ENCODE measurements at regions not wholly inside any gene's neighbourhood (a gene's known extent, or its start where the extent isn't known, plus 50 kb on each side); places are given as distances from the start of the nearest gene placed in this dataset.

DNA sequence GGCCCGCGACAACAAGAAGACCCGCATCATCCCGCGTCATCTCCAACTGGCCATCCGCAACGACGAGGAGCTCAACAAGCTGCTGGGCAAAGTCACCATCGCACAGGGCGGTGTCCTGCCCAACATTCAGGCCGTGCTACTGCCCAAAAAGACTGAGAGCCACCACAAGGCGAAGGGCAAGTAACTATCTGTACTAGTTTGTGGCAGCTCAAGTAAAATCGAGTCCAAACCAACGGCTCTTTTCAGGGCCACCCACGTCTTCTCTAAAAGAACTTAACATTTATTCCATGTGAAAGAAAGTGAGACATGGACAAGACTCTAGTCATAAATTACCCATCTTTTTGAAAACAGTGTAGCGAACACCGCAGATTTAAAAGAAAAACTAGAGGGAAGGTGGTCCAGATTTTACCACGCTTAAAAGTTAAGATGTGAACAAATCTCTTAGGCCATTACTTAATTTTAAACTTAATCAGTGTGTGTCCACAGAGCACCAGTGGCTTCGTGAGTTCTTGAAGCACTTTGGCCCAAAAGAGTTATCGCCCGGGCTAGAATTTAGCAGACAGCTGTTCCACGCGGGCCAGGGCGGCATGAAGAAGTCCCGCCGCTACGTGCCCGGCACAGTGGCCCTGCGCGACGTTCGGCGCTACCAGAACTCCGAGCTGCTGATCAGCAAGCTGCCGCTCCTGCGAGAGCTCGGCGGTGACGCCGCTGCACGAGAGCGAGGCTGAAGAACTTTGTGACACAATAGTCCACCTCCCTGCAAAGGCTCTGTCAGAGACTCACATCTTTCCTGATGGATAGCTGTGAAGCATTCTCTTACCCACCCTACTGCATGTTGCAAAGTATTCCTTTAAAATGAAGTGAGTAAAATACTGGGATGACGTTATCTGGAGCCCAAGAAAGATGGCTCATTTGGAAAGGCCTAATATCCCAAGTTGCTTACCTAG, 113.9 kb upstream of the PRSS16 start:
- in situ Hi-C loops (cut with HindIII; ENCODE audit: low sequenced_read_pairs) = no loop called here
- peak overlapping the region; percentile 65 for H3K4me3 ChIP-seq (ENCODE audit: low read depth, low read length)
- TF ChIP-seq, protein P1, sequence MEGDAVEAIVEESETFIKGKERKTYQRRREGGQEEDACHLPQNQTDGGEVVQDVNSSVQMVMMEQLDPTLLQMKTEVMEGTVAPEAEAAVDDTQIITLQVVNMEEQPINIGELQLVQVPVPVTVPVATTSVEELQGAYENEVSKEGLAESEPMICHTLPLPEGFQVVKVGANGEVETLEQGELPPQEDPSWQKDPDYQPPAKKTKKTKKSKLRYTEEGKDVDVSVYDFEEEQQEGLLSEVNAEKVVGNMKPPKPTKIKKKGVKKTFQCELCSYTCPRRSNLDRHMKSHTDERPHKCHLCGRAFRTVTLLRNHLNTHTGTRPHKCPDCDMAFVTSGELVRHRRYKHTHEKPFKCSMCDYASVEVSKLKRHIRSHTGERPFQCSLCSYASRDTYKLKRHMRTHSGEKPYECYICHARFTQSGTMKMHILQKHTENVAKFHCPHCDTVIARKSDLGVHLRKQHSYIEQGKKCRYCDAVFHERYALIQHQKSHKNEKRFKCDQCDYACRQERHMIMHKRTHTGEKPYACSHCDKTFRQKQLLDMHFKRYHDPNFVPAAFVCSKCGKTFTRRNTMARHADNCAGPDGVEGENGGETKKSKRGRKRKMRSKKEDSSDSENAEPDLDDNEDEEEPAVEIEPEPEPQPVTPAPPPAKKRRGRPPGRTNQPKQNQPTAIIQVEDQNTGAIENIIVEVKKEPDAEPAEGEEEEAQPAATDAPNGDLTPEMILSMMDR (IDR thresholded peaks at IDR 0.05; ENCODE audit: low read depth, low read length) = no peak
- DNase-seq (ENCODE audit: low read depth, low spot score) = peak; percentile 73

DNA sequence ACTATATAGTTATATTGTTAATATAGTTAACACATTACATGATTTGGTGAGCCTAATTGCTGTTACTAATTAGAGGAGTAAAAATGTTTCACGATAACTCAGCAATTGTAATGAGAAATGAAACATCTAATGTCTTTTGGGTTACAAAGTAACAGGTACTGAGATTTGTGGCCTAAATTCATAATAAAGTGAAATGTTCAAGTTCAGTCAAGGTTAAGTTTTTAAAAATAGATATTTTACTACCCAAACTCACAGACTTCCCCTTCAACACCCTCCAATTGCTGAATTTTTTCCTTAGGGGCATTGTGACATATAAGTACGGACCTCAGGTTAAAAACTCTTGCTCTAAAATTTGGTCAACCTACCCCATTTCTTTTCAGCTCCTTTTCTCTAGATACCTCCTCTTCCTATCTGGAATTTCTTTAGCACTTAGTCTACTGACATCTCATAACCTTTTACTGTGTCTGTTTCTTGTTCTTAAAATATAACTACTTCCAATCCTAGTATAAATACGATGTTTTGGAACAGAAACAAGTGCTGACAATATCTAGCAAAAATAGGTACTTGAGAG, 112.3 kb upstream of the PRSS16 start:
- TF ChIP-seq, protein P1 (IDR thresholded peaks at IDR 0.05; ENCODE audit: low read depth, low read length) = no peak
- in situ Hi-C loops (cut with HindIII; ENCODE audit: low sequenced_read_pairs) = no loop called here
- no peak overlapping the region for H3K4me3 ChIP-seq (ENCODE audit: low read depth, low read length)
- no peak for DNase-seq (ENCODE audit: low read depth, low spot score)

DNA sequence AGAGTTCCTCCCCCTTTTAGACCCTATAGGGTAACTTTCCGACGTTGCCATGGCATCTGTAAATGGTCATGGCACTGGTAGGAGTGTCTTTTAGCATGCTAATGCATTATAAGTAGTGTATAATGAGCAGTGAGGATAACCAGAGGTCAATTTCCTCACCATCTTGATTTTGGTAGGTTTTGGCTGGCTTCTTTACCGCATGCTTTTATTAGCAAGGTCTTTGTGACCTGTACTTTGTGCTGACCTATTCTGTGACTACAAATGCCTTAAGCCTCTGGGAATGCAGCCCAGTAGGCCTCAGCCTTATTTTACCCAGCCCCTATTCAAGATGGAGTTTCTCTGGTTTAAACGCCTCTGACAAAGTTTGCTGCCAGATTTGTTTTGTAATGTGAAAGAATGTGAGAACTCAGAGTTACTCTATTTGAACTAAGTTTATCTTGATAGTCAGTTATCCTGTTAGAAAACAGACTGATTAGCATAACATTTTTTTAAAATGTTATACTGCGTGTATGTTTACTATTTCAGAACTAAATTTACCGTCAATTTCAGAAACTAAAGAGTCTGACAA, 111.3 kb upstream of the PRSS16 start:
- DNase-seq (ENCODE audit: low read depth, low spot score) = no peak
- TF ChIP-seq, protein P1 (IDR thresholded peaks at IDR 0.05; ENCODE audit: low read depth, low read length) = no peak
- no peak overlapping the region for H3K4me3 ChIP-seq (ENCODE audit: low read depth, low read length)
- in situ Hi-C loops (cut with HindIII; ENCODE audit: low sequenced_read_pairs) = no loop called here

DNA sequence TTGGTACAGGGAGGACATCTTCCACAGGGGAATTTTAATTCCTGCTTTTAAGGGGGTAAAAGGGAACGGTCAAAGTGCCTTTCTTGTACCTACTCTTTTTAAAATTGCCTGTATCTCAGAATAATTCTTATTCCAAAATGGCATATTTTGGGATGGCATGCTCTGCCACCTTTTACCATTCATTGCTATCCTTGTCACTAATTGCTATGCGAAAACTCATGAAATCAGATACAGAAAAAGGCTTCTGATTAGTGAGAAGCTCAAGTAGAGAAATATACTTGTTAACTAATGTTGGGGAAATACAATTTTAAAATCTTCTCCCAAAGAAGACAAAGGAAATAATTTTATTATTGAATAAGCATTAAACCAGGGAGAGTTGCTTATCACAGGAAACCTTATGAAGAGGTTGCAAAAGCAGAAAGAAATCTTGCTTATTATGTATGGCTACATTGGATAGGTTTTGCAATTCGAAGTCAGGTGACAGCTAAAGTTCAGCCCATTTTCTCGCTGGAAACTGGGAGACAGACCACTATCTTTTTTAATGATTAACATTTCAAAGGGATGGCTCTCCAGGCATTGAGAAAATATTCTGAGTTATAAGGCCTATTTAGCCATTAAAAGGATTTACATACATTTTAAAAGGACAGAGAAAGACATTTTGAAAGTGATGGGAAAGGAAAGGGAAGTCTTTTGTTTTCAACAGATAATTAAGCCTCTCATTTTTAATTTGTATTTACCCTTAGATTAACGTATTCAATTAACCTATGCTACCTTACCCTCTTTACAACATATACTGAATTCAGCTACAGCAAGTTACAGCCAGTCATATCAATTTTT, 110.3 kb upstream of the PRSS16 start:
- in situ Hi-C loops (cut with HindIII; ENCODE audit: low sequenced_read_pairs) = no loop called here
- no peak for DNase-seq (ENCODE audit: low read depth, low spot score)
- H3K4me3 ChIP-seq (ENCODE audit: low read depth, low read length) = no peak overlapping the region
- TF ChIP-seq, protein P1 (IDR thresholded peaks at IDR 0.05; ENCODE audit: low read depth, low read length) = no peak

DNA sequence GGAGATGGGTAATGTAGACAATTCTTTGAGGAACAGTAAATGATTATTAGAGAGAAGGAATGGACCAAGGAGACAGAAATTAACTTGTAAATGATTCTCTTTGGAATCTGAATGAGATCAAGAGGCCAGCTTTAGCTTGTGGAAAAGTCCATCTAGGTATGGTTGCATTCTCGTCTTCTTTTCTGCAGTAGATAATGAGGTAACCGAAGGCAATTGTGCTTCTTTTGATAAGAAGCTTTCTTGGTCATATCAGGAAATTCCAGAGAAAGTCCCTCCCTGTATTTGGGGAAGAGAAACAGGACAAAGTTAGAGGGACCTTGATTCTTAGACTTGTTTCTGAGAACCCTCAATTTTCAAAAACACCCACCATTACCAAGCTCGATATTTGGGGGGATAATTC, 109.1 kb upstream of the PRSS16 start:
- DNase-seq (ENCODE audit: low read depth, low spot score) = no peak
- TF ChIP-seq, protein P1 (IDR thresholded peaks at IDR 0.05; ENCODE audit: low read depth, low read length) = no peak
- in situ Hi-C loops (cut with HindIII; ENCODE audit: low sequenced_read_pairs) = no loop called here
- no peak overlapping the region for H3K4me3 ChIP-seq (ENCODE audit: low read depth, low read length)

Data from astrocyte of the spinal cord (primary cell).